GM06990 (cell line): ENCODE measurements at regions not wholly inside any gene's neighbourhood (a gene's known extent, or its start where the extent isn't known, plus 50 kb on each side); places are given as distances from the start of the nearest gene placed in this dataset.

ENCODE experiments used
- DNase-seq: peaks from one replicate; pipeline ENCODE4 v3.0.0-alpha.2; 2011; ENCODE audit not compliant: insufficient read length; ENCODE audit errors: extremely low read depth
- H3K27me3 ChIP-seq: replicated peaks from 2 replicates; pipeline ENCODE4 v1.6.0; 2011; ENCODE audit warnings: low read length; ENCODE audit not compliant: control insufficient read depth, insufficient read depth
- H3K36me3 ChIP-seq: 2 replicates; pipeline ENCODE4 v1.5.1; 2011; ENCODE audit warnings: low read length; ENCODE audit not compliant: control insufficient read depth, insufficient read depth
- H3K4me3 ChIP-seq: replicated peaks from 2 replicates; pipeline ENCODE4 v1.5.1; 2011; ENCODE audit warnings: low read depth, mild to moderate bottlenecking, control low read depth, low read length
- CTCF ChIP-seq: IDR thresholded peaks from 2 replicates; pipeline ENCODE4 v1.5.1; 2011; ENCODE audit warnings: low read length, control low read depth, mild to moderate bottlenecking, inconsistent platforms; ENCODE audit not compliant: insufficient read depth, poor library complexity, severe bottlenecking

- no peak for DNase-seq
- H3K4me3 ChIP-seq, result peak overlapping the region; percentile 57
- no peaks in the 10 kb centered on the region for H3K27me3 ChIP-seq
- no peak for TF ChIP-seq CTCF
- H3K36me3 ChIP-seq, result no peaks in the 10 kb centered on the region
Measured at GRCh38 chr21:25422610-25423608, 184.4 kb downstream of the MRPL39 start.

- Histone ChIP-seq H3K36me3 (no peaks in the 10 kb centered on the region), H3K4me3 (peak overlapping the region; percentile 31), H3K27me3 (no peaks in the 10 kb centered on the region)
- TF ChIP-seq CTCF, result peak; percentile 70
- peak; percentile 84 for DNase-seq
Measured at GRCh38 chr21:25421321-25422028, 185.8 kb downstream of the MRPL39 start.

- no peak for TF ChIP-seq CTCF
- DNase-seq, result no peak
- H3K4me3 ChIP-seq, result peak overlapping the region; percentile 31
- no peaks in the 10 kb centered on the region for H3K36me3 ChIP-seq
- H3K27me3 ChIP-seq, result no peaks in the 10 kb centered on the region
Measured at GRCh38 chr21:25420831-25421230, 186.4 kb downstream of the MRPL39 start.

- no peaks in the 10 kb centered on the region for H3K27me3 ChIP-seq
Measured at GRCh38 chr21:25416669-25417068, 190.6 kb downstream of the MRPL39 start.

GRCh38 chr21:25412100-25412499, 195.2 kb downstream of the MRPL39 start:
- peaks cover 4% of the 10 kb centered on the region; the same call in 1 of the 2 replicates for H3K36me3 ChIP-seq
- H3K4me3 ChIP-seq, result no peak overlapping the region
- DNase-seq, result no peak
- H3K27me3 ChIP-seq, result no peaks in the 10 kb centered on the region
- TF ChIP-seq CTCF, result no peak

More at GRCh38 chr21:25416669-25417068, 190.6 kb downstream of the MRPL39 start:
- no peak overlapping the region for H3K4me3 ChIP-seq
- DNase-seq, result no peak
- TF ChIP-seq CTCF, result no peak
- H3K36me3 ChIP-seq, result peaks cover 4% of the 10 kb centered on the region; the same call in 1 of the 2 replicates
